IPS-NIHi11 (cell line): ENCODE measurements at regions not wholly inside any gene's neighbourhood (a gene's known extent, or its start where the extent isn't known, plus 50 kb on each side); places are given as distances from the start of the nearest gene placed in this dataset.
A peak's percentile ranks its signal among the peaks of the same experiment; 100 is the strongest.
"Not testable (repeated sequence)": the region's sequence is repeated elsewhere in the genome, so short reads cannot be mapped to it uniquely, and the experiment has no call there.

Source experiments
- DNase-seq: peaks from one replicate; pipeline ENCODE4 v3.0.0; 2012; ENCODE audit warnings: mixed read lengths, low spot score

DNA sequence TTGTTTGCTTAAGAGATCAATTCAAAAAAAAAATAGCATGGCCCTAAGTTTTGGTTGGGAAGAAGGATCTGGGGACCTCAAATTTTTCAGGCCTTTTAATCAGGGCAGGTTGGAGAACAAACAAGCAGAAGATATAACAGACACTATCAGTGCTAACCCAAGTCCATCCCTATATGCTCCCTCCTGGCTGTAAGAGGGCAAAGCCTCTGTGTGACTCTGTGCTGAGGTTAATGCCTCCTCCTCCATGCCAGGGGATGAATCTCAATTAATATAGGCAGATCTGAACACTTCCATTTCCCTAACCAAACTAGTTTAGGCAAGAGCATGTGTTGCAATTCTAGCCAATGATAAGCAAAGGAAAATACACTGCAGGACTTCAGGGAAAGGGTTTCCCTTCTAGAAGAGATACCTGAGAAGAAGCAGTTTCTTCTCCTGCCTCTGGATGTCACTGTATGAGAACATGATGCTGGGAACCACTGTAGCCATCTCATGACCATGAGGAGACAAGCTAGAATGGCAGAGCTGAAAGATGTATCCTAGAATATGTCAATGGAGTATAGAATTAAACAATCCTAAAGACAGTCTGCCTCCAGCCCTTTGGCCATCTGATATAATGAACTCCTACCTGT, 76.0 kb downstream of the CHD9NB start:
- peak; percentile 49 for DNase-seq

DNA sequence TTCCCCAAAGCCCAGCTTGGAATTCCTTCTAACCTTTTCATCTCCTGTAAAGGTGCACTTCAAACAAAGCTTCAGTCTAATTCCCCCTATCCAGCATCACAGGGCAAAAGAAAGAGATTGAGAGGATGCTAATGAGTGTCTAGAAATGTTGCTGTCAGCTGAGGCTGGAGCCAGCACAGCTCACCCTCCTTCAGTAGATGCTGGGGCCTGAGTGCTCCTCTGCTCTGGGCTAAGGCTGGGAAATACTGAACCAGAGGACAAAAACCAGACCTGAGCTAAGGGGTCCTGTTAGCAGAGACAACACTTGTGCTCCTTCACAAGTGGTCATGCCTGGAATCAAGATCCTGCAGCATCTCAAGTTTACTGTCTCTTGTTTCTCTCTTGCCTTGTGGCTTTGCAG, 85.0 kb downstream of the CHD9NB start:
- DNase-seq = no peak

DNA sequence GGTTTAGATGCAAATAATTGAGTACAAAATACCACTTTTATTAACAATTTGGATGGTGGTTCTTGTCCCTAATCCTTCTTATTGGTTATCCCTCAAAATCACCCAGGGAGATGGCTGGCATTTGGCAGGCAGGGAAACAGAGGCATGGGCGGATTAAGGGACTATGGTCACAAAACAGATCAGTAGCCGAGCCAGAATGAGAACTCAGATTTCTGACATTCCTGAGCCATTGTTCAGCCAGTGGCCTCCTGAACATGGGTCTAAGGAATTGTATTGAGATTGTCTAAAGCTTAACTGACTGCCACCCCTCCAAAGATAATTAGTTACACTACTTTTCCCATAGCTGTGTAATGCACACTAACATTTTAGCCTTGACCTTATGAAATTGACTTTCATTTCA, 88.4 kb downstream of the CHD9NB start:
- no peak for DNase-seq

DNA sequence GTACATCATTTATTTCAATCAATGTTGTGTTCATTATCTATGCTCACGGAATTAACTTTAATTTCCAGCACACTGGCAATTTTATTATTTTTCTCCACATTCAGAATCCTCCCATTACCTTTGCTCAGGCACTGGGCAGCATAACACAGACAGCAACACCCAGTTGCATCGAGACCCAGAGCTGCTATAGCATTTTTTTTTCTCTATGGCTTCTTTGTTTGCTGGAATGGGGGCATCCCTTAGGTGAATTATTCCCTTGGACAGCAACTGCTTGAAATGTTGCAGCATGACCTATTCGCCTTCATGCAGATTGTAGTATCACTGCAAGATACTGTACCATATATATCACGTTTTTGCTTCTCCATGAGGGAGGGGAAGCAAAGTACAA, 88.8 kb downstream of the CHD9NB start:
- DNase-seq = no peak

DNA sequence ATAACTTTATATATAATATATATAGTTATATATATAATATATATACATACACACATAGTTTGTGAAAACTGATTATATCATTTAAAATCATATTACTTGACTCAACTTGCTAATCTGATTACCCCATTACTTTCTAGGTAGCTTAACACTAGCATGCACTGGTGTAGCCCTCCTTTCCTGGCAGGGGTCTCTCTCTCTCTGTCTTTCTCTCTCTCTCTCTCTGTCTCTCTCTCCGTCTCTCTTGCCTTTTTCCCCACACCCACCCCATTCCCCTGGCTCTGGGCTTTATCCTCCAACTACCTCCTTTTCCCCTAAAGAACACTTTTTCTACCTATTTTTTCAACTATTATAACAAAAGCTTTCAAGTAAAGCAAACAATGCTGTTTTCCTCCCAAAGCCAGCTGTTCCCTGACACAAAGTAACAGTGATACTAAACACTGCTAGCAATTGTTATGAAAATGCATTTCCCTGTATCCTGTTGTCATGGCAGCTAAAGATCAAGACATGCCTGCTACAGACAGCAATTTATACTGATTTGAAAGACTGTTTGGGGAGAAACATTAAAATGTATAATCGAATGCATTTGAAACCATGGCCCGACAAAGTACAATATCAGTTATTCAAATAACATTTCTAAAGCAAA, 89.4 kb downstream of the CHD9NB start:
- no peak for DNase-seq

DNA sequence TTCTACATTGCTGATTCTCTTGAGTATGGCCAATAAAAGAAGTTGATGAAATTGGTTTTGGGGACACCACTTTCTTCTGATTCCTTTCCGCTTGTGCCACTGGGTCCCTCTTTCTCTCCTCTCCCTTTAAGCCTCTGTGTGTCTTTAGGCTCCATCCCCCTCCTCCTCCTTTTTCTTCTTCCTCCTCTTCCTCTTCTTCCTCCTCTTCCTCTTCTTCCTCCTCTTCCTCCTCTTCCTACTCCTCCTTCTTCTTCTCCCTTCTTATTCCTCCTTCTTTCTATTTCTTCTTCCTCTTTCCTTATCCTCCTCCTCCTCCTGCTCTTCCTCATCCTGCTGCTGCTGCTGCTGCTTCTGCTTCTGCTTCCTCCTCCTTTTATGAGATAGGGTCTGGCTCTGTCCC, 93.7 kb downstream of the CHD9NB start:
- no peak for DNase-seq

DNA sequence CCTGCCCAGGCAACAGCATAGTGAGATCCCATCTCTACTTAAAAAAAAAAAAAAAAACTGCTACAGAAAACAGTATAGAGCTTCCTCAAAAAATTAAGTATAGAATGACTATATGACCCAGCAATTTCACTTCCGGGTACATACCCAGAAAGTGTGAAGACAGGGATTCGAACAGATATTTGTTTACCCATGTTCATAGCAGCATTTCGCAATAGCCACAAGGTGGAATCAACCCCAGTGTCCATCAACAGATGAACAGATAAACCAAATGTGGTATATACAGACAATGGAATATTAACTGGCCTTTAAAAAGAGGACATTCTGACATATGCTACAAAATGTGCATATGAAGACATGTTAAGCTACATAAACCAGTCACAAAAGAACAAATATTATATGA, 95.5 kb downstream of the CHD9NB start:
- no peak for DNase-seq

DNA sequence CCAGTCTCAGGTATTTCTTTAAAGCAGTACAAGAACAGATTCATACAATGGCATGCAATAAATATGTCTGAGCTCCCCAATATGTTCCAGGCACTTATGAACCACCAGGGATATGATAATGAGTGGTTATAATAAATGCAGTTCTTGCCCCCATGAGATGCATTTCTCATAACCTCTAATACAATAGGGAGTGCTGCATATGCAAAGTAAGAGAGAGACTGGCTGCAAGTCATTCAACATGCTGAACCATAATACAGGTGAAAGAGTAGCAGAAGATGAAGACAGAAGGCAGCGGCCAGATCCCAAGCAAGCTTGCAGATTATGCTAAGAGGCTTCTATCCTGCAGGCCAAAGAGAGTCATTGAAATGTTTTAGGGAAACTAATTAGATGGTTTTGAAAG, 96.7 kb downstream of the CHD9NB start:
- DNase-seq = no peak

DNA sequence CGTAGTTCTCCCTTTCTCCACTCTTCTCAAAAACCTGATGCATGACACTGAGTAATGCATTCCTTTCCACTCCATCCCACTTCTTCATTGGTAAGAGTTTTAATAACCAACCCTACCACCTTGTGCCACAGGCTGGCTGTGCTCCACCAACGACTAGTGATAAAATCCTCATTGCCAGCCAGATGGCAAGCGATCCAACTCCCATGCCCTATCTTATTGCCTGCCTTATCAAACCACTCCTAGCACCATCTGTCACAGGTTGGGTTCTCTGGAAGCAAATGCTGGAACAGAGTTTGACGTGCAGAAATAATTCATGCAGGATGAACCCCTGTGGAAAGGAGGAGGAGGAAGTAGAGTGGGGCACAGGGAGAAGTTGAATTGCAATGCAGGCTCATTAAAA, 99.5 kb downstream of the CHD9NB start:
- DNase-seq = no peak

DNA sequence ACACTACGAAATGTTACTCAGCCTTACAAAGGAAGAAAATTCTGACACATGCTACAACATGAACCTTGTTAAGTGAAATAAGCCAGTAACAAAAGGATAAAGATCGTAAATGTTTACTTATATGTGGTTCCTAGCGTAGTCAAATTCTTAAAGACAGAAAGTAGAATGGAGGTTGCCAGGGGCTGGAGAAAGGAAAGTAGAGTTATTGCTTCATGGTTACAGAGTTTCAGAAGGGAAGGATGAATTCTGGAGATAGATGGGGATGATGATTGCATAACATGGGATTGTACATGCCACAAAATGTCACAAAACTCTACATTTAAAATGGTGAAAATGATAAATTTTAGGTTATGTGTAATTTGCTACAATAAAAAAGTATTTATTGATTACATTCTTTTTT, 103.8 kb downstream of the CHD9NB start:
- DNase-seq = no peak

DNA sequence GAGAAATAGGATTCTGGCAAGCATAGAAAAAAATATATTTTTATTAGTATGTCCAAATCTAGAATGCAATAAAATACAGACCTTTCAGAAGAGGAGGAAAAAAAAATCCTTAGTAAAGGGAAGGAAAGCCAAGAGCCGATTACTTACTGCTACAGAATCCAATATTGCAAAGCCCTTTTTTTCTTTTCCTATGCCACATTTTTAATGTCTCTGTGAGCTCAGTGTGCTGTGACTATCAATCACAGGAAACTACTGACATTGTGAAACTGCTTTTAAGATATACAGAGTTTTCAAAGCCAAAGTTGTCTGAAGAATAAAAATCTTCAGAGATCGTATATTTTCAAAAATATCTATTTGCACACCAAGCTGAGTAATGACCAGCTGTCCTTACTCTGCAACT, 120.4 kb downstream of the CHD9NB start:
- DNase-seq = no peak

DNA sequence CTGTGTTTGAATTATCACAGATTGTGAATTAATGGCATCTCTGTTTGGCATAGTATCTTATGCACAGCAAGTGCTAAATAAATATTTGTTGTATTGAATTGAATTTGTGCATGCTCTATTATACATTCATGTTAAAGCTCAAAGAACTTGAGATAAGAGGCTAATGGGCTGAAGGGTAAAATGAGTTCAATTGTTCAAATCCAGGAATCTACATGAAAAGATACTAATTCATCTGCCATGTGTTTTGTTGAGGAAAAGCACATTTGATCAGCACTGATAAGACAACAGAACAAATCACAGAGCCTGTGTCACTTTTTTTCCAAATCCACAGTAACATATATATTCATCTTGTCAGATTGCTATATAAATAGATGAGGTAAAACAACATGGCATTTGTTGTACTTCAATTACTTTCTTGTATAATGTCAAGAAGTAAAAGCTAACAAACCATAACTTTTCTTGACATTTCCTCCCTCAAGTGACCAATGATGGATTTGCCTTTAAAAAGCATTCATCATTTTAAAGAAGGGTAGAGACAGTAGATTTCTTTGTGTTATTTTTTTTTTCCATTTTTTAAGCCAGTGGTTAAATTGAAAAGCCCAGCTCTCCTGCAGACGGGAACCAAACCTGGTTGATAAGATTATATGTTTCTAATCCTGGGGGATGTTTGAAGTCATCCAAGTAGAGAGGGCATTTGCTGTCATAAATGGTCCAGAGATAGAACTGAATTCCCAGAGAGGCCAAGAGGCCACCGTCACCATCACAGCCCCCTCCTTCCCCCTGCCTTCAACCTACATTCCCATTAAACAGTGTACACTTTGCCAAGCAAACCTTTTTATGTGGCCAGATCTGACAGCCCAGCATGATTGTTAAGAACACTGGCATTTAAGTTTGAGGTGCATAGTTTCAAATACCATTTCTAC, 123.0 kb downstream of the CHD9NB start:
- DNase-seq = no peak

DNA sequence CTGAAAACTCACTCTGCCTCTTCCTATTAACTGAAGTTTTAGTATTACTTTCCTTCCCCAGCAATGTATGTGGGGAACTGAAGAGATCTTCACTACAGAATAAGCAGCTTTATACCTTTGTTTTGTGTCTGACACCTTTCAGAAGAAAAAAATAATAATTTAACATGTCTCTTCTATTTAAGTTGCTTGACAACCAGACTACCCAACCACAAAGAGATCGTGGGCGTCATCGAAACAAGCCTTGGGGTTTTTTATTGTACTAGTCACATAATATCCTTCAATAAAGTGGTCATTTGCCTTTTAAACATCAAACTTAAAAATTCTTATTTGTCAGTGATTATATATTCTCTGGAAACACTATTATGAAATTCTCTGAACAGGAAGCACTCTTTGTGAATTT, 123.7 kb downstream of the CHD9NB start:
- no peak for DNase-seq

DNA sequence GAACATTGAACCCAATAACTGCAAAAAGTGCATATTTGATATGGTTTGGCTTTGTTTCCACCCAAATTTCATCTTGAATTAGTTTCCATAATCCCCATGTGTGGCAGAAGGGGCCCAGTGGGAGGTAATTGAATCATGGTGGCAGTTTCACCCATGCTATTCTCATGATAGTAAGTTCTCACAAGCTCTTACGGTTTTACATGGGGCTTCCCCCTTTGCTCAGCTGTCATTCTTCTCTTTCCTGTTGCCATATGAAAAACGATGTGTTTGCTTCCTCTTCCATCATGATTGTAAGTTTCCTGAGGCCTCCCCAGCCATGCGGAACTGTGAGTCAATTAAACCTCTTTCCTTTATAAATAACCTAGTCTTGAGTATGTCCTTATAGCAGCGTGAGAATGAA, 127.6 kb downstream of the CHD9NB start:
- no peak for DNase-seq

DNA sequence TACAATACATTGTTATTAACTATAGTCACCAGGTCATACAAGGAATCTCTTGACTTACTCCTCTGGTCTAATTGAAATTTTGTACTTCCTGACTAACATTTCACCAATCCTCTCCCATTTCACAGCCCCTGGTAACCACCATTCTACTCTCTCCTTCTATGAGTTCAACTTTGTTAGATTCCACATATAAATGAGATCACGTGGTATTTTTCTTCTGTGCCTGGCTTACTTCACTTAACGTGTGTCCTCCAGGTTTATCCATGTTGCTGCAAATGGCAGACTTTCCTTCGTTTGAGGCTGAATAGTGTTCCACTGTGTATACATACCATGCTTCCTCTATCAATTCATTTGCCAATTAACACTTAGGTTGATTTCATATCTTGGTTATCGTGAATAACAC, 128.5 kb downstream of the CHD9NB start:
- DNase-seq = no peak

DNA sequence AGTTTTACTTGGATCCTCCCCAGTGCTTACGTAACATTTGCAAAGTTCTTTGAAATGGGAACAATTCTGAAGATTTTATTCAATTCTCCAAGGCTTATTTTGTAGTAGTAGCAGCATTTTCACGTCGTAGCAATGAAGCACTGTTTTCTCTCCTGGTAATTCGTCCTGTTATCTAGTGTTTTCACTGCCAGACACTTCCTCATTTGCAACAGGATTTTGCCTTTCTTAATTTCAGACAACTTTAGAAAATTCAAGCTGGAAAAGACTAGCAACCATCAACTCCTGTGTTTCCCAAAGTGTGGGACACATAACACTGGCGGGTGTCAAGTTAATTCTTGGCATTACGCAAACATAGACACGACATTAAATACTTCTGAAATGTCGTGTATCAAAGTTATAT, 131.6 kb downstream of the CHD9NB start:
- no peak for DNase-seq

DNA sequence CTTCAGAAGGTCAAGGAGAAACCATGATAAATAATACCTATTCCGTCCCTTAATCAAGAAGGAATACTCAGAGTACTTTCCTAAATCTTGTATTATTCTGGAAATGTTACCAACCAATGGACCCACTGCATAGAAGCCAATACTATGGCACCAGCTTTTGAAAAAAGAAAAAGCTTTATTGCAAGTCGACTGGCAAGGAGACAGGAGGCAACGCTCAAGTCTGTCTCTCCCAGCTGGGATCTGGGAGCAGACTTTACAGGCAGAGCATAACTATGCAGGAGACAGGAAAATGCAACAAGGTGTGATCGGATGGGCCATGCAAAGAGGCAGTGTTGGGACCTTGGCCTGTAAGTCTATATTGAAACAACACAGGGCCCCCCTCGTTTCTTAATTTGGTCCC, 132.4 kb downstream of the CHD9NB start:
- no peak for DNase-seq

DNA sequence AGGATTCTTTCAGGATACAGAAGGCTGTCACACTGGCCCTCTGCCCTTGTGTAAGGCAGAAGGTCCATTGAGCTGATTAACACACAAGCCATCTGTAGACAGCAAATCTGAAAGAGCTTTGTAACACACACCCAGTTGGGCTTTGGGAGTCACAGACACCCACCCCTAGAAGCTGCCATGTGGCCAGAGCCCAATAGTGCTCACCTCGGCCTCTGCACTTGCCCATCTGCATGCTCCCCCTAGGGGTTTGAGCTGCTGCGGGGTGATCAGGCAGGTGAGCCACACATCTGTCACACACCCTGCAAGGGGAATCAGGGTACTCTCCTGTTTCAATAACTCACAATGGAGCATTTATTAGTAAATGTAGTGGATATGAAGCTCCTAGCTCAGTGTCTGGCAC, 138.3 kb downstream of the CHD9NB start:
- DNase-seq = peak; percentile 14

DNA sequence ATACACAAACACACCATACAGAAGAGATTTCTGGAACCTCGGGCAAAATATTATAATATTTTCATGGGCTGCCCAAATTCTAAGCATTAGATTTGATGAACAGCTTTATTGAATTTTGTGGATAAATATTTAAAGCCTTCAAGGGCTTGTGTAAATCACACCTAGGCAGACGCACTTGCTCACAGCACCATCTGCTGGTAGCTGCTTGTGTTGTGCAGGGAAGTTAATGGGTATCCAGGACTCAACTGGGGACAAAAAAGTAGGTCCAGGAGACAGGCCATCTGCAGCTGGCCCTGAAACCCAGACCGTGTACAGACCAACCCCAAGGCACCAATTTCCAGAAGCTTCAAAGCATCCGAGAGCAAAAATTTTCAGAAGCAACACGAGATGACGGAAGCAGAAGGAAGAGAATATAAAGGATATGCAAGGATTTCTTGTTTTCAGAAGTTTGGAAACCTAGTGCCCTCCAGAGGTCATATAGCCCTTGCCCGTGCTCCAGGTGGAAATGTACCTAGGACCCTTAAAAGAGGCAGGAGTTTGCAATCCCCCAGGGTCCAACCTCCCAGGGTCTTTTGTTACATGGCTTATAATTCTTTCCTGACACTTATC, 140.0 kb downstream of the CHD9NB start:
- peak; percentile 74 for DNase-seq

DNA sequence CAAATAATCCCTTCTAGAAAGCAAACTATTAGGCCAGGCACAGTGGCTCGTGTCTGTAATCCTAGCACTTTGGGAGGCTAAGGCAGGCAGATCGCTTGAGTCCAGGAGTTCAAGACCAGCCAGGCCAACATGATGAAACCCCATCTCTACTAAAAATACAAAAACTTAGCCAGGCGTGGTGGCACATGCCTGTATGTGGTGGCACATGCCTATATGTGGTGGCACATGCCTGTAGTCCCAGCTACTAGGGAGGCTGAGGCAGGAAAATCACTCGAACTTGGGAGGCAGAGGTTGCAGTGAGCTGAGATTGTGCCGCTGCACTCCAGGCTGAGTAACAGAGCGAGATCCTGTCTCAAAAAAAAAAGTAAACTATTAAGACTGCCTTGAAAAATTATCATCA, 144.6 kb downstream of the CHD9NB start:
- not testable (repeated sequence) for DNase-seq

DNA sequence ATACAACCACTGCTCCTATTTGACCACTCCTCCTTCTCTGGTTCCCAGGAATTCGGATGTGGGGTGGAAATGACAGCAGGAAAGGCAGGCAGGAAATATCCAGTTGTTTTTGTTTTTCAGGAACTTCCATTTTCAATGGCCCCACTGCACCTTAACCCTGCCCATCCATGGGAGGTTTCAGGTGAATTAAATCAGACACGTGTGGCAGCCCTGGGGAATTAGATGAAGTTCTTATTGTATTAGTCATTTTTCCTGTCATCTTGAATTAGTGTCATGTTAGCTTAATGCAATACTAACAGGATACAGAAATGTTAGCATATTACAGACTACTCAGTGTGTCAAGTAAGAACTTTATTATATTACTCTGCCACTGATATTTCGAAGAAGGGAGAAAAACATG, 146.4 kb downstream of the CHD9NB start:
- DNase-seq = no peak

DNA sequence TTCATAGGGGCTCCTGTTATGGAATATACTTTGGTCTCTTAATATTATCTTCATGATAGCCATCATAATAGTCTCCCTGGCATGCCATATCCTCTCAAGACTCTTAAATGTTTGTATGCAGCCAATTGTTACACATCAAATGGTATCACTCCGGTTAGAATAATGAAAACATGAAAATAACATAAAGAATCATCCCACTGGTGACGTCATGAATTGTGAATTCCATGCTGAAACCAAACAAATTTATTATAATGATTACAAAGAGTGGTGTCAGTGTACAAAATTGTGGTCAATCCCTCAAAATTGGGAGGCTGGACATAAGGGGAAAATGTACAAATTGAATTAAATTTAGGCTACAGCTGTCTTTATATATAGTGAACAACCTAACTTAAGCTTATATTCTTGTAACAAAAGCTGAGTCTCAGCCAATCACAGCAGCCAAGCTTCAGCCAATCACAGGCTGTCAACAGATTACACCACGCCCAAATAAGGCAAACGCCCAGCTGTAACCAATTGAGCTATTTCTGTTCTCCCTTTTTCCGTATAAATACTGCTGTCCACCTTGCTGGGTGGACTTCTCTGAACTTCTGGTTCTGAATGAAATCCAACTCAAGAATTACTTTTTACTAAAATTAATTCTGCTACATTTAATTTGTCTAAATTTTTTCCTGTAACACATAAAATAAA, 156.1 kb downstream of the CHD9NB start:
- no peak for DNase-seq
